HG03558 (cell line): ENCODE measurements at regions not wholly inside any gene's neighbourhood (a gene's known extent, or its start where the extent isn't known, plus 50 kb on each side); places are given as distances from the start of the nearest gene placed in this dataset.

Source experiments
- ATAC-seq: cut with Tn5 transposase; IDR thresholded peaks from one replicate; pipeline ENCODE4 v1.9.1; 2021; ENCODE audit warnings: moderate number of reproducible peaks; ENCODE audit not compliant: unreplicated experiment; ENCODE audit errors: extremely low read depth

GRCh38 chr2:125041846-125042245 is 1016.8 kb downstream of the CNTNAP5 start:
- ATAC-seq = no peak

GRCh38 chr2:125042727-125043126 is 1017.6 kb downstream of the CNTNAP5 start:
- no peak for ATAC-seq

GRCh38 chr2:125070726-125071505 is 1045.8 kb downstream of the CNTNAP5 start:
- no peak for ATAC-seq

GRCh38 chr2:125073440-125073839 is 1048.4 kb downstream of the CNTNAP5 start:
- ATAC-seq = no peak

- no peak for ATAC-seq
Observed at GRCh38 chr2:125085904-125086303, 1060.8 kb downstream of the CNTNAP5 start.

- no peak for ATAC-seq
Observed at GRCh38 chr2:125086313-125087184, 1061.5 kb downstream of the CNTNAP5 start.

- ATAC-seq = no peak
Observed at GRCh38 chr2:125092276-125093009, 1067.4 kb downstream of the CNTNAP5 start.

GRCh38 chr2:125095826-125096225 is 1070.7 kb downstream of the CNTNAP5 start:
- no peak for ATAC-seq

- no peak for ATAC-seq
Observed at GRCh38 chr2:125106710-125107109, 1081.6 kb downstream of the CNTNAP5 start.

GRCh38 chr2:125107446-125107845 is 1082.4 kb downstream of the CNTNAP5 start:
- ATAC-seq = no peak

GRCh38 chr2:125108251-125108650 is 1083.2 kb downstream of the CNTNAP5 start:
- no peak for ATAC-seq

- no peak for ATAC-seq
Observed at GRCh38 chr2:125125902-125126301, 1100.8 kb downstream of the CNTNAP5 start.

GRCh38 chr2:125160947-125161346 is 1135.9 kb downstream of the CNTNAP5 start:
- no peak for ATAC-seq

- ATAC-seq = no peak
Observed at GRCh38 chr2:125167152-125167551, 1142.1 kb downstream of the CNTNAP5 start.

GRCh38 chr2:125167820-125168219 is 1142.7 kb downstream of the CNTNAP5 start:
- ATAC-seq = no peak

GRCh38 chr2:125168442-125168841 is 1143.4 kb downstream of the CNTNAP5 start:
- ATAC-seq = no peak

- no peak for ATAC-seq
Observed at GRCh38 chr2:125169022-125169763, 1144.1 kb downstream of the CNTNAP5 start.

- no peak for ATAC-seq
Observed at GRCh38 chr2:125169764-125170146, 1144.7 kb downstream of the CNTNAP5 start.

- ATAC-seq = no peak
Observed at GRCh38 chr2:125172181-125172580, 1147.1 kb downstream of the CNTNAP5 start.

- no peak for ATAC-seq
Observed at GRCh38 chr2:125175415-125175814, 1150.3 kb downstream of the CNTNAP5 start.
